Gastroesophageal sphincter (tissue), 4 donors: ENCODE measurements at regions not wholly inside any gene's neighbourhood (a gene's known extent, or its start where the extent isn't known, plus 50 kb on each side); places are given as distances from the start of the nearest gene placed in this dataset.

Source experiments
- ATAC-seq: fragments of 150-250 bp; one replicate; pipeline ENCODE4 v1.9.1; 2016; ENCODE audit warnings: mild to moderate bottlenecking, moderate library complexity
- H3K27ac ChIP-seq, 4 donors: fragments of 200-600 bp; sonication (generic) in 3 of 4; 1 replicate in 3 of 4; 2 replicates in 1 of 4; pipeline ENCODE4 v1.5.1; 2016 to 2019
- H3K27me3 ChIP-seq: fragments of 200-600 bp; sonication (generic); one replicate; pipeline ENCODE4 v1.5.1; 2019
- H3K36me3 ChIP-seq, 2 donors: fragments of 200-600 bp; sonication (generic); one replicate each; pipeline ENCODE4 v1.5.1; 2019; ENCODE audit warnings: control low read depth in 1 of 2
- H3K4me1 ChIP-seq, 3 donors: fragments of 200-600 bp; sonication (generic); 1 replicate in 2 of 3; 2 replicates in 1 of 3; pipeline ENCODE4 v1.5.1; 2016 to 2019; ENCODE audit warnings: control low read depth in 2 of 3
- H3K4me3 ChIP-seq, 2 donors: fragments of 200-600 bp; sonication (generic); one replicate each; pipeline ENCODE4 v1.5.1; 2019; ENCODE audit warnings: mild to moderate bottlenecking in 1 of 2, moderate library complexity in 1 of 2
- H3K9me3 ChIP-seq, 3 donors: fragments of 200-600 bp; sonication (generic); one replicate each; pipeline ENCODE4 v1.5.1; 2017 to 2019; ENCODE audit warnings: control low read depth in 2 of 3
- EP300 ChIP-seq: sonication (generic); formaldehyde crosslinking; IDR thresholded peaks from one replicate; pipeline ENCODE4 v1.6.1; 2017; ENCODE audit warnings: antibody characterized with exemption, mild to moderate bottlenecking
- POLR2A ChIP-seq, 2 donors: fragments of 450-650 bp; IDR thresholded peaks; one replicate each; pipeline ENCODE4 v1.6.1; 2017; ENCODE audit warnings: antibody characterized with exemption in 2 of 2, mild to moderate bottlenecking in 2 of 2, moderate library complexity in 1 of 2
- POLR2AphosphoS5 ChIP-seq: sonication (generic); formaldehyde crosslinking; IDR thresholded peaks from one replicate; pipeline ENCODE4 v1.6.1; 2017; ENCODE audit warnings: antibody characterized with exemption
- WGBS, 2 donors: methylation state at CpG; one replicate each; pipeline ENCODE4 v1.1.5; 2018; ENCODE audit warnings: low coverage in 1 of 2; 5-methylcytosine and 5-hydroxymethylcytosine counted together
- TF ChIP-seq, protein P1 (sequence below), 4 experiments: fragments of 200-600 bp in 2 of 4; fragments of 450-650 bp in 2 of 4; sonication (generic) in 1 of 4; IDR thresholded peaks; one replicate each; pipeline ENCODE4 v1.5.1; 2017 to 2019; ENCODE audit warnings: antibody characterized with exemption in 4 of 4, mild to moderate bottlenecking in 2 of 4, moderate library complexity in 2 of 4

DNA sequence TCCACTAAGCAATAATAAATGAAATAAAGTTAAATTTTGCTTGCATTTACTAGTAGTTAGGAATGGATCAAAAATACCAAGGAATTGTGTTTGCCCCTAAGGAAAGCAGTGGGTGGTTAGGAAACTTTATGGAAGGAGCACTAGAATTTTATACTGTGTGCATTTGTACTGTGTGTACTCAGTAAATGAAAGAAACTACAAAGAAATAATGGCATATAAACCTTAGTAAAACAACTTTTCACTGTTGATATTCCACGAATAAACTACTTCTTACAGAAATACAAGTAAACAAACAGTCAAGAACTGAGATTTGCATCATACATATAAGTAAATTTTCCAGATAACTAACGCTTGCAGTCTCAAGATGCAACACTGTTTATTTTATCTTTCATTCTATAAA lies 103.7 kb upstream of the PARP8 start:
- WGBS, 2 donors, result 40 to 50% methylated on average over 2 of the region's 2 CpGs
- H3K27ac ChIP-seq, result no peak overlapping the region

DNA sequence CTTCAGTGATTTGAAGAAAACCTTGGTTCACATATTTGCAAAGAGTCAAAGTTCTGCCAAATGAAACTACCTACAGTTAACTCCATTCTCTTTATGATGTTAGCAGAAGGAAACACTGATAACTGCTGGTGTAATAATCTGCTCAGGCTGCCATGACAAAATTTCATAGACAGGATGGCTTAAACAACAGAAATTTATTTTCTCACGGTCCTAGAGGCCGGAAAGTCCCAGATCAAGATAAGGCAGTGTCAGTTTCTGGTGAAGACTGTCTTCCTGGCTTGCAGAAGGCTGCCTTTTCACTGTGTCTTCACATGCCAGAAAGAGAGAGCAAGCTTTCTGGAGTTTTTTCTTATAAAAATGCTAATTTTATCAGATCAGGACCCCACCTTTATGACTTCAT lies 102.4 kb upstream of the PARP8 start:
- 29 to 37% methylated on average over 2 of the region's 2 CpGs for WGBS, 2 donors
- Histone ChIP-seq H3K4me1 (no peaks in the 10 kb centered on the region), H3K9me3 (no peaks in the 10 kb centered on the region), H3K4me3 (no peak overlapping the region), H3K36me3 (no peaks in the 10 kb centered on the region), H3K27me3 (no peaks in the 10 kb centered on the region), H3K27ac (no peak overlapping the region)
- TF ChIP-seq POLR2A (IDR thresholded peaks at IDR 0.05) (no peak), EP300 (no peak), POLR2AphosphoS5 (no peak)
- TF ChIP-seq, protein P1, sequence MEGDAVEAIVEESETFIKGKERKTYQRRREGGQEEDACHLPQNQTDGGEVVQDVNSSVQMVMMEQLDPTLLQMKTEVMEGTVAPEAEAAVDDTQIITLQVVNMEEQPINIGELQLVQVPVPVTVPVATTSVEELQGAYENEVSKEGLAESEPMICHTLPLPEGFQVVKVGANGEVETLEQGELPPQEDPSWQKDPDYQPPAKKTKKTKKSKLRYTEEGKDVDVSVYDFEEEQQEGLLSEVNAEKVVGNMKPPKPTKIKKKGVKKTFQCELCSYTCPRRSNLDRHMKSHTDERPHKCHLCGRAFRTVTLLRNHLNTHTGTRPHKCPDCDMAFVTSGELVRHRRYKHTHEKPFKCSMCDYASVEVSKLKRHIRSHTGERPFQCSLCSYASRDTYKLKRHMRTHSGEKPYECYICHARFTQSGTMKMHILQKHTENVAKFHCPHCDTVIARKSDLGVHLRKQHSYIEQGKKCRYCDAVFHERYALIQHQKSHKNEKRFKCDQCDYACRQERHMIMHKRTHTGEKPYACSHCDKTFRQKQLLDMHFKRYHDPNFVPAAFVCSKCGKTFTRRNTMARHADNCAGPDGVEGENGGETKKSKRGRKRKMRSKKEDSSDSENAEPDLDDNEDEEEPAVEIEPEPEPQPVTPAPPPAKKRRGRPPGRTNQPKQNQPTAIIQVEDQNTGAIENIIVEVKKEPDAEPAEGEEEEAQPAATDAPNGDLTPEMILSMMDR (IDR thresholded peaks at IDR 0.05), result no peak
- no peak for ATAC-seq

More for the DNA sequence above, 103.7 kb upstream of the PARP8 start:
- Histone ChIP-seq H3K36me3 (no peaks in the 10 kb centered on the region), H3K4me3 (no peak overlapping the region), H3K4me1 (no peaks in the 10 kb centered on the region), H3K9me3 (no peaks in the 10 kb centered on the region), H3K27me3 (no peaks in the 10 kb centered on the region)
- no peak for ATAC-seq
- TF ChIP-seq POLR2AphosphoS5 (no peak), EP300 (no peak), POLR2A (IDR thresholded peaks at IDR 0.05) (no peak)
- TF ChIP-seq, protein P1 (IDR thresholded peaks at IDR 0.05), result no peak

DNA sequence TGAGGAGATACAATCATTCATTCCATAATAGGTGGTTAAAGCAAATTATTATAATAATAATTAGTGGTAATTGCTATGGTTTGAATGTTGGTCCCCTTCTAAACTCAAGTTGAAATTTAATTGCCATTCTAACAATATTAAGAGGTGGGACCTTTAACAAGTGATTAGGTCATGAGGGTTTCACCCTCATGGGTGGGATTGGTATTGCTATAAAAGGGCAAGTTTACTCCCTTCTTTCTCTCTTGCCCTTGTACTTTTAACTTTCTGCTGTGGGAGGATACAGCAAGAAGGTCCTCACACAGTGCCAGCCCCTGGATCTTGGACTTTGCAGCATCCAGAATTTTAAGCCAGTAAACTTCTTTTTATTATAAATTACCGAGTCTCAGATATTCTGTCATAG lies 101.9 kb upstream of the PARP8 start:
- no peak overlapping the region for H3K27ac ChIP-seq
- no peaks in the 10 kb centered on the region for H3K9me3 ChIP-seq
- no peaks in the 10 kb centered on the region for H3K36me3 ChIP-seq
- 80 to 81% methylated on average over 1 of the region's 1 CpG for WGBS, 2 donors
- no peak overlapping the region for H3K4me3 ChIP-seq
- no peak for ATAC-seq
- no peaks in the 10 kb centered on the region for H3K27me3 ChIP-seq
- no peaks in the 10 kb centered on the region for H3K4me1 ChIP-seq
- TF ChIP-seq POLR2A (IDR thresholded peaks at IDR 0.05) (no peak), EP300 (no peak), POLR2AphosphoS5 (no peak)
- TF ChIP-seq, protein P1 (IDR thresholded peaks at IDR 0.05), result no peak

DNA sequence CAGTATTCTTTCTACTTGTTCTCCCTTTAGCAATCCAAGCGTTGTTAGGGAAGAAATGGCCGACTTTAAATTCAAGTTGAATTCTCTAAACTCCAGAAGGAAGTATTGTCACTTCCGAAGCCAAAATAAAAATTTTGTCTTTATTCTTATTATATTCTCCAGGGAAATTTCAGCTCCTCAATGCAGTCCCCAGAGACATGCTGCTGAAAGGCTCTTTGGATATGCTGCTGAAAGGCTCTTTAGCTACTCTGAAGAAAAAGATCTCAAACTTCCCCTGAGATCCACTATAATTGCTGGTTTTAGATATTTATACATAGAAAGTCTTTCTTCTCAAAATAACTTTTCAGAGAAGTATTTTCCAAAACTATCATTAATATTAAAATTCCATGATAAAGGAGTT lies 92.3 kb upstream of the PARP8 start:
- Histone ChIP-seq H3K27ac (no peak overlapping the region), H3K4me1 (no peaks in the 10 kb centered on the region), H3K9me3 (no peaks in the 10 kb centered on the region), H3K36me3 (no peaks in the 10 kb centered on the region), H3K27me3 (no peaks in the 10 kb centered on the region), H3K4me3 (no peak overlapping the region)
- no peak for ATAC-seq
- 60 to 74% methylated on average over 3 of the region's 3 CpGs for WGBS, 2 donors
- TF ChIP-seq POLR2A (IDR thresholded peaks at IDR 0.05), result no peak
- TF ChIP-seq EP300, result no peak
- TF ChIP-seq POLR2AphosphoS5, result no peak

DNA sequence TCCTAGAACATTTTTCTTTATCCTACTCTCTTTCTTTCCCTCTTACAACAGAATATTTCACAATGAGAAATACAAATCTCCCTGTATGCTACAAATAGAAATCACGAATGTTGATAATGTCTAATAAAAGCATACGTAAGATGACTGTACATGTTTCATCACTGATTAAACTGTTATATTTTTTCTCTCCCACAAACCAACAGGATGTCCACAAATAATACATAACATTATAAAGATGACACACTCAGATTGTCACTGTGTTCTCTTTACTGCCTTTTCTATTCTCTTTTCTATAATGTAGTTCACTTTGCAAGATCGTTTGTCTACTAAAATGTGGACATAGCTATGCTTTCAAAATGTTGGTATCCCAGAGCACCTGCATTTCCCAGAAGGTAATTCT lies 90.7 kb upstream of the PARP8 start:
- no peaks in the 10 kb centered on the region for H3K27me3 ChIP-seq
- no peak overlapping the region for H3K4me3 ChIP-seq
- no peak for ATAC-seq
- no peak overlapping the region for H3K27ac ChIP-seq
- H3K36me3 ChIP-seq, result no peaks in the 10 kb centered on the region
- TF ChIP-seq POLR2AphosphoS5 (no peak), EP300 (no peak), POLR2A (IDR thresholded peaks at IDR 0.05) (no peak)
- TF ChIP-seq, protein P1 (IDR thresholded peaks at IDR 0.05), result no peak
- no peaks in the 10 kb centered on the region for H3K4me1 ChIP-seq
- 62 to 72% methylated on average over 3 of the region's 3 CpGs for WGBS, 2 donors
- no peaks in the 10 kb centered on the region for H3K9me3 ChIP-seq

DNA sequence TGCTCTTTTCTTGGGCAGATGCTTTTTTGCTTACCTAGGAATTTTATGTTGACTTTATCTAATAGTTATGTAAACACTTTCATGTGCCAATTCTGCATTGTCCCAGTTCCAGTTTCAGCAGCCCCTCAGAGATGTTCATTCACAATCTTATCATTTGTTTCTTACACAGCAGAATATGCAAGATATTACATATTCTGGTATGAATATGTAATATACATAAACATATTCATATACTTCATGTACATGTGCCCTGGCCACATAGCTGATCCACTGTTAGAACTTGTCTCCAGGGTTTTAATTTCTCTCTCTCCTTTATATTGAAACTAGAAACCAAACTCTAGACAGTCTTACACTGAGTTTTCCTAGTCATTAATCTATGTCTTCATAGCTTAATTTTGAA lies 90.2 kb upstream of the PARP8 start:
- no peak overlapping the region for H3K27ac ChIP-seq
- no peak for ATAC-seq
- TF ChIP-seq, protein P1 (IDR thresholded peaks at IDR 0.05), result no peak
- H3K27me3 ChIP-seq, result no peaks in the 10 kb centered on the region
- no peaks in the 10 kb centered on the region for H3K4me1 ChIP-seq
- no peaks in the 10 kb centered on the region for H3K36me3 ChIP-seq
- no peaks in the 10 kb centered on the region for H3K9me3 ChIP-seq
- H3K4me3 ChIP-seq, result no peak overlapping the region
